H1 (cell line): ENCODE measurements at regions not wholly inside any gene's neighbourhood (a gene's known extent, or its start where the extent isn't known, plus 50 kb on each side); places are given as distances from the start of the nearest gene placed in this dataset.

ENCODE experiments used
- CTCF ChIA-PET: fragments of 300-600 bp; sonication (Branson Sonifier 250); formaldehyde crosslinking; loops from one replicate; lab custom pipeline; 2021; ENCODE audit not compliant: partially characterized antibody; lab: Charles Lee
- POLR2A ChIA-PET: fragments of 300-600 bp; sonication (Branson Sonifier 250); formaldehyde crosslinking; loops from one replicate; lab custom pipeline; 2021; ENCODE audit warnings: inconsistent platforms; ENCODE audit not compliant: partially characterized antibody; lab: Charles Lee
- DNase-seq, 2 experiments: peaks; one replicate each; pipeline versions ENCODE4 v3.0.0 to v3.0.0-alpha.2; 2010 to 2022; ENCODE audit warnings: low spot score in 2 of 2, low read depth in 1 of 2, mixed read lengths in 1 of 2
- FAIRE-seq: peaks from 2 replicates; lab custom pipeline; 2011; peaks lifted over from hg19 to GRCh38; lab: Jason Lieb, UNC
- H2AFZ ChIP-seq: 2 replicates; pipeline ENCODE4 v1.8.1; 2012; ENCODE audit warnings: low read length, inconsistent platforms
- H2AK5ac ChIP-seq: 2 replicates; pipeline ENCODE4 v1.6.1; 2013; ENCODE audit warnings: low read depth, low read length
- H2BK120ac ChIP-seq: replicated peaks from 2 replicates; pipeline ENCODE3; 2013; ENCODE audit warnings: low read depth, low read length, inconsistent platforms
- H2BK12ac ChIP-seq: 2 replicates; pipeline ENCODE4 v1.6.1; 2013; ENCODE audit warnings: low read depth, low read length
- H2BK15ac ChIP-seq: 2 replicates; pipeline ENCODE4 v1.6.1; 2013; ENCODE audit warnings: low read length
- H2BK20ac ChIP-seq: 2 replicates; pipeline ENCODE4 v1.6.1; 2013; ENCODE audit warnings: low read length
- H2BK5ac ChIP-seq: 2 replicates; pipeline ENCODE4 v1.6.1; 2013; ENCODE audit warnings: low read depth, low read length
- H3K14ac ChIP-seq: 2 replicates; pipeline ENCODE4 v1.6.1; 2013; ENCODE audit warnings: inconsistent platforms; ENCODE audit not compliant: insufficient read length
- H3K18ac ChIP-seq: 2 replicates; pipeline ENCODE4 v1.6.1; 2013; ENCODE audit warnings: low read length; ENCODE audit errors: extremely low read depth
- H3K23ac ChIP-seq: 2 replicates; pipeline ENCODE4 v1.6.1; 2013; ENCODE audit warnings: inconsistent platforms; ENCODE audit not compliant: insufficient read length
- H3K23me2 ChIP-seq: 2 replicates; pipeline ENCODE4 v1.6.1; 2013; ENCODE audit warnings: low read depth, low read length
- H3K27ac ChIP-seq: 2 replicates; pipeline ENCODE4 v1.6.1; 2011; ENCODE audit warnings: low read depth, low read length, inconsistent platforms
- H3K27me3 ChIP-seq, 4 experiments: replicated peaks in 1 of 4; 1 replicate in 1 of 4; 2 replicates in 3 of 4; pipeline versions ENCODE4 v1.6.1 to v1.8.1; 2011 to 2013; ENCODE audit warnings: low read length in 3 of 4, mild to moderate bottlenecking in 3 of 4, inconsistent platforms in 2 of 4, mixed read lengths in 2 of 4, moderate library complexity in 1 of 4; ENCODE audit not compliant: control insufficient read depth in 3 of 4, insufficient read depth in 3 of 4; ENCODE audit errors: extremely low read depth in 1 of 4
- H3K36me3 ChIP-seq, 4 experiments: 2 replicates each; pipeline versions ENCODE4 v1.6.1 to v1.8.1; 2011 to 2013; ENCODE audit warnings: mild to moderate bottlenecking in 4 of 4, low read length in 3 of 4, moderate library complexity in 2 of 4, control low read depth in 1 of 4, inconsistent platforms in 1 of 4; ENCODE audit not compliant: insufficient read depth in 4 of 4, control insufficient read depth in 2 of 4
- H3K4ac ChIP-seq: replicated peaks from 2 replicates; pipeline ENCODE3; 2013; ENCODE audit warnings: low read length, low read depth, mixed read lengths, inconsistent platforms; ENCODE audit not compliant: insufficient read length
- H3K4me1 ChIP-seq, 4 experiments: replicated peaks in 1 of 4; 1 replicate in 1 of 4; 2 replicates in 3 of 4; pipeline versions ENCODE4 v1.6.1 to v1.8.1; 2011 to 2013; ENCODE audit warnings: low read length in 3 of 4, inconsistent platforms in 2 of 4, mixed read lengths in 1 of 4; ENCODE audit not compliant: insufficient read depth in 4 of 4, control insufficient read depth in 3 of 4
- H3K4me2 ChIP-seq, 2 experiments: 2 replicates each; pipeline versions ENCODE4 v1.6.1 to v1.8.1; 2011 to 2013; ENCODE audit warnings: low read depth in 2 of 2, low read length in 2 of 2, control low read depth in 1 of 2, inconsistent platforms in 1 of 2, mild to moderate bottlenecking in 1 of 2; ENCODE audit not compliant: insufficient read depth in 1 of 2
- H3K4me3 ChIP-seq, 4 experiments: fragments of 200-600, 300-600 bp in 1 of 4; sonication (generic), shearing (Covaris generic), sonication (Bioruptor Twin) in 1 of 4; 2 replicates each; pipeline versions ENCODE4 v1.5.1 to v1.8.1; 2011 to 2016; ENCODE audit warnings: low read length in 4 of 4, low read depth in 3 of 4, control low read depth in 2 of 4, inconsistent platforms in 2 of 4, mild to moderate bottlenecking in 2 of 4, mixed read lengths in 1 of 4, moderate library complexity in 1 of 4; ENCODE audit not compliant: insufficient read depth in 2 of 4; ENCODE audit errors: extremely low read depth in 1 of 4
- H3K56ac ChIP-seq: replicated peaks from 2 replicates; pipeline ENCODE3; 2013; ENCODE audit warnings: low read depth, mild to moderate bottlenecking, mixed read lengths, low read length, inconsistent platforms; ENCODE audit not compliant: insufficient read length
- H3K79me1 ChIP-seq: 2 replicates; pipeline ENCODE4 v1.6.1; 2013; ENCODE audit warnings: low read depth, low read length, control low read depth
- H3K79me2 ChIP-seq, 2 experiments: 2 replicates each; pipeline versions ENCODE4 v1.6.1 to v1.8.1; 2012 to 2013; ENCODE audit warnings: low read length in 2 of 2, mild to moderate bottlenecking in 2 of 2, inconsistent platforms in 1 of 2; ENCODE audit not compliant: insufficient read depth in 2 of 2, control insufficient read depth in 1 of 2
- H3K9ac ChIP-seq, 4 experiments: replicated peaks in 1 of 4; 1 replicate in 1 of 4; 2 replicates in 3 of 4; pipeline versions ENCODE4 v1.6.1 to v1.8.1; 2011 to 2013; ENCODE audit warnings: low read depth in 3 of 4, low read length in 3 of 4, control low read depth in 2 of 4, mild to moderate bottlenecking in 2 of 4, moderate library complexity in 2 of 4, inconsistent platforms in 1 of 4; ENCODE audit errors: extremely low read depth in 1 of 4
- H3K9me3 ChIP-seq, 2 experiments: 2 replicates each; pipeline versions ENCODE4 v1.6.1 to v1.8.1; 2012 to 2013; ENCODE audit warnings: mild to moderate bottlenecking in 2 of 2, moderate library complexity in 2 of 2, control low read depth in 1 of 2, inconsistent platforms in 1 of 2, low read depth in 1 of 2, low read length in 1 of 2, mixed read lengths in 1 of 2; ENCODE audit not compliant: insufficient read depth in 2 of 2
- H4K20me1 ChIP-seq, 2 experiments: replicated peaks in 1 of 2; 2 replicates each; pipeline versions ENCODE3 to v1.8.1; 2011 to 2013; ENCODE audit warnings: inconsistent platforms in 2 of 2, low read length in 2 of 2, mild to moderate bottlenecking in 1 of 2; ENCODE audit not compliant: insufficient read depth in 2 of 2, control insufficient read depth in 1 of 2
- H4K5ac ChIP-seq: 2 replicates; pipeline ENCODE4 v1.6.1; 2013; ENCODE audit warnings: low read length, low read depth, mixed read lengths, inconsistent platforms; ENCODE audit not compliant: insufficient read length
- H4K8ac ChIP-seq: 2 replicates; pipeline ENCODE4 v1.8.0; 2013; ENCODE audit warnings: mild to moderate bottlenecking, moderate library complexity, low read length, inconsistent platforms; ENCODE audit not compliant: insufficient read depth; ENCODE audit errors: extremely low read depth
- H4K91ac ChIP-seq: replicated peaks from 2 replicates; pipeline ENCODE3; 2013; ENCODE audit warnings: low read length, mixed read lengths, inconsistent platforms; ENCODE audit not compliant: insufficient read length
- ASH2L ChIP-seq: fragments of 200-600, 300-600 bp; sonication (generic); IDR thresholded peaks from one replicate; pipeline ENCODE4 v1.7.1; 2017; ENCODE audit warnings: low read length
- CHD2 ChIP-seq: IDR thresholded peaks from 2 replicates; pipeline ENCODE4 v1.6.1; 2012; ENCODE audit warnings: low read length, improper control_type of control experiment
- EGR1 ChIP-seq: IDR thresholded peaks from 2 replicates; pipeline ENCODE4 v1.6.1; 2011; ENCODE audit warnings: low read depth, low read length, borderline replicate concordance
- EZH2 ChIP-seq: fragments of 200-600 bp; sonication (generic); IDR thresholded peaks from 2 replicates; pipeline ENCODE4 v1.7.1; 2012; ENCODE audit warnings: low read depth, mild to moderate bottlenecking, moderate library complexity, low read length, inconsistent platforms; ENCODE audit not compliant: severe bottlenecking
- POLR2A ChIP-seq, 2 experiments: IDR thresholded peaks; 1 replicate in 1 of 2; 2 replicates in 1 of 2; pipeline ENCODE4 v1.6.1; 2011; ENCODE audit warnings: low read depth in 2 of 2, low read length in 2 of 2, mild to moderate bottlenecking in 2 of 2; ENCODE audit errors: control extremely low read depth in 1 of 2
- RNF2 ChIP-seq: fragments of 200-900, 300-1000 bp; sonication (generic); IDR thresholded peaks from 2 replicates; pipeline ENCODE4 v1.7.1; 2016; ENCODE audit warnings: borderline replicate concordance, low read depth, mild to moderate bottlenecking, antibody characterized with exemption, low read length; ENCODE audit not compliant: poor library complexity, severe bottlenecking; ENCODE audit errors: missing control alignments
- SIRT6 ChIP-seq: IDR thresholded peaks from one replicate; pipeline ENCODE4 v1.7.1; 2012; ENCODE audit warnings: low read length, inconsistent platforms
- SIX5 ChIP-seq: IDR thresholded peaks from 2 replicates; pipeline ENCODE4 v1.6.1; 2011; ENCODE audit warnings: mild to moderate bottlenecking, low read depth, low read length
- TEAD4 ChIP-seq: IDR thresholded peaks from 2 replicates; pipeline ENCODE4 v1.6.1; 2012; ENCODE audit warnings: low read depth, low read length, inconsistent platforms, mixed read lengths
- ZNF274 ChIP-seq: IDR thresholded peaks from 2 replicates; pipeline ENCODE4 v1.7.0; 2012; ENCODE audit warnings: low read length, borderline replicate concordance; ENCODE audit errors: extremely low read depth
- WGBS, 2 experiments: shearing (Covaris generic) in 1 of 2; methylation state at CpG; one replicate each; pipeline versions ENCODE4 v1.1.6 to v1.1.7; 2013 to 2015; ENCODE audit warnings: low lambda C conversion rate in 2 of 2, mixed read lengths in 2 of 2, inconsistent platforms in 1 of 2, low coverage in 1 of 2, missing lambda C conversion rate in 1 of 2; ENCODE audit not compliant: insufficient replicate concordance in 2 of 2, insufficient coverage in 1 of 2, insufficient read length in 1 of 2; ENCODE audit errors: extremely low coverage in 1 of 2, missing lambda C conversion rate in 1 of 2; 5-methylcytosine and 5-hydroxymethylcytosine counted together

DNA sequence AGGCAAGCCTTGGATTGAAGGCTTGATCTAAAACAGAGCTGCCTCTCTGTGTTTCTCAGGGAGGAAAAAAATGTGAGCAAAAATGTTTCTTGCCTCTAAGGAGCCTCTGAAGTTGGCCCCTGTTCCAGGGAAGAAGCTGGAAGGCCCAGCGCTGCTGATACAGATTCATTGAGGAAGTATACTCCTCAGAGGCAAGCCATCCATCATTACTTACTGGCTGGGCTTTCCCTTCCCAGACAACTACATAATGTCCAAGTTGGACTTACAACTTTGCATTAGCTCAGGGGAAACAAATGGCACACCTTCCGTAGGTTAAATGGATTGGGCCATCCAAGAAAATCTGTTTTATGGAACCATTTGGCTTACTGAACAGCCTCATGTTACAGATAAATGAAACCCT, 263.7 kb upstream of the SEL1L start:
- Histone ChIP-seq H3K14ac (no peak overlapping the region), H3K4ac (no peak overlapping the region), H3K56ac (no peak overlapping the region), H2BK20ac (no peak overlapping the region), H3K4me1 (peaks cover 0 to 10% (median 2%) of the 10 kb centered on the region in 4 experiments; a peak in 2 of 7 replicates), H3K79me2 (no peaks in the 10 kb centered on the region), H3K4me2 (no peak overlapping the region), H3K36me3 (no peaks in the 10 kb centered on the region), H4K5ac (no peak overlapping the region), H3K79me1 (no peaks in the 10 kb centered on the region), H3K18ac (no peak overlapping the region), H2BK12ac (no peak overlapping the region), H3K4me3 (no peak overlapping the region), H3K9me3 (no peaks in the 10 kb centered on the region), H3K9ac (no peak overlapping the region), H2BK5ac (no peak overlapping the region), H2BK120ac (no peak overlapping the region), H2AK5ac (no peak overlapping the region), H3K23ac (no peak overlapping the region), H2AFZ (no peak overlapping the region), H3K27me3 (no peaks in the 10 kb centered on the region), H4K91ac (no peak overlapping the region), H3K27ac (no peak overlapping the region), H4K8ac (no peak overlapping the region), H2BK15ac (no peak overlapping the region), H3K23me2 (no peaks in the 10 kb centered on the region), H4K20me1 (no peaks in the 10 kb centered on the region)
- DNase-seq (no peak), FAIRE-seq (no peak)
- no peak for TF ChIP-seq SIX5
- TF ChIP-seq POLR2A (IDR thresholded peaks at IDR 0.05; ENCODE audit: control extremely low read depth in 1 of 2, low read depth in 2 of 2, low read length in 2 of 2), result no peak
- no peak for TF ChIP-seq CHD2
- TF ChIP-seq EGR1, result no peak
- TF ChIP-seq ASH2L, result no peak
- TF ChIP-seq ZNF274, result no peak
- no peak for TF ChIP-seq TEAD4
- no peak for TF ChIP-seq EZH2
- no peak for TF ChIP-seq SIRT6
- TF ChIP-seq RNF2, result no peak
- CTCF ChIA-PET, result interaction anchor here (0.6 to 1.1 kb wide), 3 partner anchors 22 to 1430 kb away, joined by 3 to 6 read pairs (median 3); no protein-coding TSS in a partner anchor
- POLR2A ChIA-PET, result no interaction called here
- WGBS, 2 experiments, result 93% methylated on average over 2 of the region's 2 CpGs; no CpG with 5 or more reads in 1 of the 2 experiments
